Right lobe of liver (tissue), 6 donors: ENCODE measurements at regions not wholly inside any gene's neighbourhood (a gene's known extent, or its start where the extent isn't known, plus 50 kb on each side); places are given as distances from the start of the nearest gene placed in this dataset.

Experiments used
- ATAC-seq, 4 donors: fragments of 200-7000 bp; cut with Tn5 transposase; one replicate each; pipeline ENCODE4 v1.9.1; 2020; ENCODE audit warnings: mild to moderate bottlenecking in 4 of 4, moderate library complexity in 4 of 4
- DNase-seq, 3 donors: peaks; one replicate each; pipeline ENCODE4 v3.0.0-alpha.2; 2020
- H3K27ac ChIP-seq, 3 donors: fragments of 200-600 bp; one replicate each; pipeline ENCODE4 v1.8.0; 2022
- H3K27me3 ChIP-seq, 2 donors: fragments of 200-600 bp; one replicate each; pipeline ENCODE4 v1.8.0; 2022
- H3K36me3 ChIP-seq, 4 donors: fragments of 200-600 bp; sonication (generic) in 1 of 4; one replicate each; pipeline versions ENCODE4 v1.5.1 to v1.8.0; 2017 to 2022; ENCODE audit warnings: control low read depth in 1 of 4
- H3K4me1 ChIP-seq, 4 donors: fragments of 200-600 bp; sonication (generic) in 1 of 4; one replicate each; pipeline versions ENCODE4 v1.5.1 to v1.8.0; 2017 to 2022; ENCODE audit warnings: control low read depth in 1 of 4
- H3K4me3 ChIP-seq, 3 donors: fragments of 200-600 bp; one replicate each; pipeline ENCODE4 v1.8.0; 2022
- H3K9me3 ChIP-seq, 4 donors: fragments of 200-600 bp; sonication (generic) in 1 of 4; one replicate each; pipeline versions ENCODE4 v1.5.1 to v1.8.0; 2017 to 2022; ENCODE audit warnings: control low read depth in 1 of 4
- CTCF ChIP-seq, 4 donors: fragments of 200-600 bp in 3 of 4; fragments of 450-650 bp in 1 of 4; IDR thresholded peaks; one replicate each; pipeline versions ENCODE4 v1.5.1 to v1.8.0; 2016 to 2022; ENCODE audit warnings: antibody characterized with exemption in 4 of 4, mild to moderate bottlenecking in 2 of 4
- POLR2A ChIP-seq: fragments of 450-650 bp; IDR thresholded peaks from one replicate; pipeline ENCODE4 v1.6.1; 2017; ENCODE audit warnings: antibody characterized with exemption, mild to moderate bottlenecking
- WGBS: methylation state at CpG from one replicate; pipeline ENCODE4 v1.1.6; 2018; ENCODE audit warnings: low coverage, low lambda C conversion rate; ENCODE audit not compliant: insufficient coverage; ENCODE audit errors: missing lambda C conversion rate; 5-methylcytosine and 5-hydroxymethylcytosine counted together
- intact Hi-C, 2 donors: fragments of 100-400 bp; cut with DNase I; formaldehyde crosslinking; loops; one replicate each; pipeline versions ENCODE4 v1.11.2 to v1.14.1; 2022
- donor health status: DM: no; HTN: yes; CAD: no.
- donor health status: DM: no; HTN: no; CAD: no.
- donor health status: DM: no; HTN: no; CAD: no.
- donor health status: DM: no; HTN: yes; CAD: no.
- donor health status: DM: no; HTN: yes; CAD: no.

GRCh38 chr7:124566583-124566982 lies 199.0 kb downstream of the GPR37 start:
- no peaks in the 10 kb centered on the region for H3K36me3 ChIP-seq
- no peak overlapping the region for H3K4me3 ChIP-seq
- 48% methylated on average over 5 of the region's 5 CpGs for WGBS
- H3K27ac ChIP-seq: no peak overlapping the region
- ATAC-seq: peak in 2 of 4 donors; percentile 50 to 52
- no peak for TF ChIP-seq POLR2A
- TF ChIP-seq CTCF (IDR thresholded peaks at IDR 0.05): no peak
- no peaks in the 10 kb centered on the region for H3K27me3 ChIP-seq
- H3K9me3 ChIP-seq: no peaks in the 10 kb centered on the region
- H3K4me1 ChIP-seq: no peaks in the 10 kb centered on the region
- intact Hi-C loops: no loop called here
- no peak for DNase-seq

- TF ChIP-seq CTCF (IDR thresholded peaks at IDR 0.05): no peak
- no peak for TF ChIP-seq POLR2A
- H3K9me3 ChIP-seq: no peaks in the 10 kb centered on the region
- no peak for ATAC-seq
- no peaks in the 10 kb centered on the region for H3K4me1 ChIP-seq
- H3K4me3 ChIP-seq: no peak overlapping the region
- H3K27ac ChIP-seq: no peak overlapping the region
- 48% methylated on average over 1 of the region's 1 CpG for WGBS
- no peaks in the 10 kb centered on the region for H3K36me3 ChIP-seq
- no peak for DNase-seq
- no peaks in the 10 kb centered on the region for H3K27me3 ChIP-seq
- intact Hi-C loops: no loop called here
Observed at GRCh38 chr7:124557587-124557986, 208.0 kb downstream of the GPR37 start.

GRCh38 chr7:124557101-124557500 lies 208.5 kb downstream of the GPR37 start:
- no peak overlapping the region for H3K27ac ChIP-seq
- no peak for TF ChIP-seq POLR2A
- TF ChIP-seq CTCF (IDR thresholded peaks at IDR 0.05): no peak
- no peaks in the 10 kb centered on the region for H3K27me3 ChIP-seq
- ATAC-seq (no peak), DNase-seq (no peak)
- 50% methylated on average over 5 of the region's 5 CpGs for WGBS
- H3K9me3 ChIP-seq: no peaks in the 10 kb centered on the region
- intact Hi-C loops: no loop called here
- no peaks in the 10 kb centered on the region for H3K4me1 ChIP-seq
- H3K4me3 ChIP-seq: no peak overlapping the region
- no peaks in the 10 kb centered on the region for H3K36me3 ChIP-seq

GRCh38 chr7:124553502-124553901 lies 212.1 kb downstream of the GPR37 start:
- WGBS: 52% methylated on average over 4 of the region's 4 CpGs
- intact Hi-C loops: no loop called here
- Histone ChIP-seq H3K36me3 (no peaks in the 10 kb centered on the region), H3K4me1 (no peaks in the 10 kb centered on the region), H3K27ac (no peak overlapping the region), H3K9me3 (no peaks in the 10 kb centered on the region), H3K4me3 (no peak overlapping the region), H3K27me3 (no peaks in the 10 kb centered on the region)
- no peak for DNase-seq
- no peak for ATAC-seq
- TF ChIP-seq CTCF (IDR thresholded peaks at IDR 0.05) (no peak), POLR2A (no peak)

GRCh38 chr7:124552217-124552616 lies 213.4 kb downstream of the GPR37 start:
- 53% methylated on average over 2 of the region's 2 CpGs for WGBS
- TF ChIP-seq POLR2A: no peak
- TF ChIP-seq CTCF (IDR thresholded peaks at IDR 0.05): no peak
- H3K27me3 ChIP-seq: no peaks in the 10 kb centered on the region

More at GRCh38 chr7:124552217-124552616, 213.4 kb downstream of the GPR37 start:
- Histone ChIP-seq H3K4me3 (no peak overlapping the region), H3K4me1 (no peaks in the 10 kb centered on the region), H3K27ac (no peak overlapping the region), H3K9me3 (no peaks in the 10 kb centered on the region), H3K36me3 (no peaks in the 10 kb centered on the region)
- ATAC-seq: no peak
- no peak for DNase-seq
- intact Hi-C loops: no loop called here
